WI38 (cell line): ENCODE measurements at regions not wholly inside any gene's neighbourhood (a gene's known extent, or its start where the extent isn't known, plus 50 kb on each side); places are given as distances from the start of the nearest gene placed in this dataset.

Experiments used
- H3K4me3 ChIP-seq: 2 replicates; pipeline ENCODE4 v1.5.1; 2011; ENCODE audit warnings: low read depth, mild to moderate bottlenecking, control low read depth, low read length
- CTCF ChIP-seq: IDR thresholded peaks from 2 replicates; pipeline ENCODE4 v1.5.1; 2012; ENCODE audit warnings: low read depth, mild to moderate bottlenecking, control low read depth, low read length

- peak overlapping the region; percentile 38 for H3K4me3 ChIP-seq
- peak; percentile 89 for TF ChIP-seq CTCF
Observed at GRCh38 chr2:205925373-205926337, 160.3 kb downstream of the INO80D start.

DNA sequence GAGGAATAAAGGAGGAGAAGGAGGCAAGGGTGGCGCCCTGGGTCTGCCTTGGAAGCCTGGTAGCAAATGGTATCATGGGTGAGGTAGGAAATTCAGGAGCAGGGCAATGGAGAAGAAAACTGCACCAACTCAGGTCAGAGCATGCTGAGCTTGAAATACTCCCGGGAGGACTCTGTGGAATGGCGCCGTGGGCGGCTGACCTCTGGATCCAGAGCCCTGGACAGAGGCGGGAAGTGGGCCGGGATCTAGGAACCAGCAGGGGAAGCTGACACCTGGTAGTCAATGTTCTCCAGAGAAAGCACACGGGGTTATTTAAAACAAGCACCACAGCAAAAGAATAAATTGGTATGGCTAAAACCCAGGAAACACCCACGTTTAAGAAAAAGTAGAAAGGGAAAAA lies 161.3 kb downstream of the INO80D start:
- no peak overlapping the region for H3K4me3 ChIP-seq
- TF ChIP-seq CTCF = no peak

DNA sequence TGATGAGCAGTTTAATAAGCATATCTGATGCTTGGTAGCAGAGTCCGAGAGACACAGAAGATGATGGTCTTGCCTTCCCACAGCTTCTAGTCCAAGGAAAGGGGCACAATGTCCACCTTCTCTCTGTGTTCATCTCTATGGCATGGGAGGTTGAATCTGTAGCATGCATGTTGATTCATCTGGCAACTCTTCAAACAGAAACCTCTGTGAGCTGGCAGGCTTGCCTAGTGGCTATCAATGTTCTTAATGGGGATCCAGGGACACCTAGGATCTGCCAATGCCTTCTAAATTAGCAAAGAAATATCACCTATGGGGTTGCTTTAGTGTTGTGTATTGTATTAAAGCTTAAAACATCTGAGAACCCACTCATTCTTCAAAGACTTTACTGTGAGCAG lies 170.8 kb downstream of the INO80D start:
- H3K4me3 ChIP-seq = no peak overlapping the region
- TF ChIP-seq CTCF = no peak

DNA sequence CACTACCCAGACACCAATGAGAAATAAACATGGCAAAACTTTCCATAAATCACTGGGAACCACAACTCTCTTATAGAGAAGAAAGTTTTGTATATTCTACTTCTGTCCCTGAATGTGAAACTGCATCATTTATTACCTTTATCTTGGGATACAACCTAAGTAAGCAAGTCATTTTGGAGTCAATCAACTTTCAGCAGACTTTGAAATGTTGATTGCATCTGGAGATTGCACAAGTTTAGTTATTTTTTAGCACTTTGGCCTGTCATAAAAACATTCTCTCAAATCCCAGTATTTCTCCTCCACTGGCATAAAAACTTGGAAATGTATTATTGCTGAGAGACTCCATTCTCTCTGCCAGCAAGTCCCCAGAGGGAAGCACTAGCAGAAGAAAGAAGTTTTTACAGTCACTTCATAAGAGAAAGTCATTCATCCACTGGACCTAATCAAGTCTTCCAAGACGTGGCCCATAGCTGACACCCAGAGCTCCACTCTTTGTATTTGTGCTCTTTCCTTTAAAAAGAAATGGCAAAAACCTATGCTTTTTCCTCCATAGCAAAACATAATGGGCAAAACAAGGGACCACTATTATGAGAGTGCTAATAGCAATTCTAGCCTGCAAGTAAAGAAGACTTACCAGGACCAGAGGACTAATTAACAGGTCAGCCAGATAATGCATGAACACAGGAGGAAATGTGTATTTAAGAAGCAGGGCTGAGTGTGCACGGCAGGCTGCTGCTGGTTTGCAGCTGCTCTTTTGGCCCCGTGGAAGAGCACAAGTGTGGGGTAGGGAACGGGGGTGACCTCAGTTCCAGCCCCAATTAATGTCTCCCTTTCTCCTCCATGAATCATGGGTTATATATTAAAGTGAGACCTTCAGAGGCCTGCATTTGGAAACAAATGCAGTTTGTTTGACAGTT lies 171.5 kb downstream of the INO80D start:
- no peak for TF ChIP-seq CTCF

GRCh38 chr2:205913668-205914067 lies 172.3 kb downstream of the INO80D start:
- H3K4me3 ChIP-seq = no peak overlapping the region
- no peak for TF ChIP-seq CTCF

More for the DNA sequence above, 171.5 kb downstream of the INO80D start:
- no peak overlapping the region for H3K4me3 ChIP-seq

DNA sequence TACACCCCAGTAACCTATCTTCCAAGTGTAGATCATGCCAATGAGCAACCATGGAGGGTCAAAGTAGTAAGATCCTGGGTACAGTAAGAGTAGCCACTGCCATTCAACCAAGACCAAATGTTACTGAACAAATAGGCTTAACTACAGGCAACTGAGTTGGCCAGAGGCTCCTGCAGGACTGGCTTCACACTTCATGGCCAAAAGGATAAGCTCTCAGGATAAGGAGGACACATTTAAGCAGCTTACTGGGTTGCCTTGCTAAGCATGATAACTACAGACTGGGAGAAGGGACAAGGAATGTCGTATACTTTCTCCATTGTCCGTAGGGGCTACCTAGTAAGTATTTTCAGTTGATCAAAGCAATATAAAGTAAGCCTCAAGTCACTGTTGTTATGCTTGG lies 174.7 kb downstream of the INO80D start:
- no peak overlapping the region for H3K4me3 ChIP-seq
- TF ChIP-seq CTCF = no peak
